Esophagus muscularis mucosa (tissue), 4 donors: ENCODE measurements at regions not wholly inside any gene's neighbourhood (a gene's known extent, or its start where the extent isn't known, plus 50 kb on each side); places are given as distances from the start of the nearest gene placed in this dataset.

Experiments used
- CTCF ChIP-seq, 3 experiments: fragments of 200-600 bp in 2 of 3; fragments of 450-650 bp in 1 of 3; sonication (generic) in 2 of 3; IDR thresholded peaks; one replicate each; pipeline ENCODE4 v1.5.1; 2017 to 2019; ENCODE audit warnings: antibody characterized with exemption in 3 of 3, mild to moderate bottlenecking in 2 of 3, moderate library complexity in 1 of 3
- EP300 ChIP-seq: sonication (generic); formaldehyde crosslinking; IDR thresholded peaks from one replicate; pipeline ENCODE4 v1.6.1; 2017; ENCODE audit warnings: antibody characterized with exemption
- POLR2A ChIP-seq: fragments of 450-650 bp; IDR thresholded peaks from one replicate; pipeline ENCODE4 v1.6.1; 2017; ENCODE audit warnings: antibody characterized with exemption, moderate library complexity, mild to moderate bottlenecking, low read depth
- POLR2AphosphoS5 ChIP-seq, 2 donors: sonication (generic); formaldehyde crosslinking; IDR thresholded peaks; one replicate each; pipeline ENCODE4 v1.6.1; 2017; ENCODE audit warnings: antibody characterized with exemption in 2 of 2

- TF ChIP-seq CTCF (IDR thresholded peaks at IDR 0.05): no peak
- no peak for TF ChIP-seq POLR2A
- TF ChIP-seq EP300: no peak
- TF ChIP-seq POLR2AphosphoS5 (IDR thresholded peaks at IDR 0.05): no peak
Measured at GRCh38 chr5:156096259-156096658, 230.7 kb upstream of the SGCD start.
